Suppressor macrophage (primary cell): ENCODE measurements at regions not wholly inside any gene's neighbourhood (a gene's known extent, or its start where the extent isn't known, plus 50 kb on each side); places are given as distances from the start of the nearest gene placed in this dataset.

Experiments used
- DNase-seq, 4 experiments: peaks; one replicate each; pipeline ENCODE4 v3.0.0-alpha.2; 2020 to 2022

DNA sequence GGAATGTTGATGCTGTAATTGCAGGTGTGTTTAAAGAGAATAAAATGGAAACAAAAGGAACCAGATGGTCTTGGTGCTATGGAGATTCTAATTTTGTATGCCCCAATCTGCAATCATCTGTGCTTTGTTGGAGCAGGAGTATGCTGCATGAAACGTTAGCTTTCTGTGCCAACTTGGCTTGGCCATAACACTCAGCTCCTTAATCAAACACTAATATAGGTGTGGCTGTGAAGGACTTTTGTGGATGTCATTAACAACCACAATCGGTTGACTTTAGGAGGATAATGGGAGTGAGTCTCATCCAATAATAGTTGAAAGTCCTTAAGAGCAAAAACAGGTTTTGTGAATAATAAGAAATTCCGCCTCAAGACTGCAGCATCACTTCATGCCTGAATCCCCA is 399.2 kb downstream of the NLGN4X start:
- DNase-seq: no peak

DNA sequence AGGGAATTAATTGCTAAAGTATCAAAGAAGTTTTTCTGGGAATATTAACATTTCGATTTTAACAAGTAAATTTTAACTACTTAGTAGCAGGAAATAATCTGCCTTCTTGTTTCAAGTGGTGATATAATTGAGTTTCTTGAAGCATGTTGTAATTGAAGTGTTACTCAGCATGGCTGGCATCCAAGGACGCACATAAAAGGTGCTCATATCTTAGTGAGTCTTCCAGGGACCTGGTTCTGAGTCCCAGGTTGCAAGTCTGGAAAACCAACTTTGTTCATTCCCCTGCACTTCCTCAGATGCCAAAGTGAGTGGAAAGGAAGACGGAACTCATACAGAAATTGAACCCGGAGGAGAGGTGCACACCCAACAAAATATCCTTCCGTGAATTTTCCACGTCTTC is 399.6 kb downstream of the NLGN4X start:
- DNase-seq: no peak

DNA sequence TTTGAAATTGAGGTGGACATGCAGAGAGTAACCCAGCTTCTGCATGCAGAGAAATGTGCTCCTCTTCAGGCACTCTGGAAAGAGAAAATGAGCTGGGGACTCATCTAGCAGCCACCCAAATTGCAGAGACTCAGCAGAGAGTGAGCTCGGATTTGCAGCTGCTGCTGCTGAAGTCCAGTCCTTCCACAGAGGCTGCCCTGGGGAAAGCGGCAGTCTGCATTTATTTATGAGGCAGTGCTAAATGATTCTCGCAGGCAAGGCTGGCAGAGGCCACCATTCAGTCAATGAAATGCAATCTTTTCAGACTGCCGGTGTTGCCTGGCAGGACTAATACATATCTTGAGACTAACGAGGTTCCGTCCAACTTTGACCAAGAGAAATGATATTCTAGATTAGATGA is 404.8 kb downstream of the NLGN4X start:
- DNase-seq: no peak

DNA sequence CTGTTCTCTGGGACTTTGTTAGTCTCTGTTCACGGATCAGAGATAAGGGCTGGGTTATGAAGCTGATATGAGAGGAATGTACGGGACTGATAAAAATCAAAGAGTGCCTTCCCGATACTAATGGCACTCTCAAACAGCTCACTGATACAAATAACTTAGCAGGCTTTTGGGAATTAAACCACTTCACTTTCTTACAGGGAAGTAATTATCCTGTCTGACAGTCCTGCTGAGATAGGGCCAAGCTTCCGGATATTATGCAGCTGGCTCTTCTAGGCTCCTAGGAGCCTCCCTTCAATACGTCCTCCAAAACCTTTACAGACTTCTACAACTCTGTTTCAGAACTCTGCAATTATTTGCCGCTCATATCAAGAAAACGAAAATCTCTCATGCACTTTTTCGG is 418.0 kb downstream of the NLGN4X start:
- DNase-seq: no peak

DNA sequence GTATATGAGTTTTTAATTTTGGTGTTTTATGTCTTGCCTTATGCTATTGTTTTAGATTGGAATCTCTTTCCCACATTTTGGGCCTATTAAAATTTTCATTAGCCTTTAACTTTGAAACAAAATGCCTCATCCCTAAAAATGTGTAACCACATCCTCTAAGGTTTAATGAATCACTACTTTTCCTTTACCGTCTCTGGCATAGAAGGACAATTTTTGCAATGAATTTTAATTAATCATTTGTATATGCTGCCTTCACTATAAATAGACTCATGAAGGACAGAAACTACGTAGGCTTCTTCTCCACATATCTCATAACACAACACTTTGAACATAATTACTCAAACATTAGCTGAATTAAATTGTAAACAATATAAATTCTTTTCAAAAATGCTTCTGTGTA is 421.5 kb downstream of the NLGN4X start:
- no peak for DNase-seq

DNA sequence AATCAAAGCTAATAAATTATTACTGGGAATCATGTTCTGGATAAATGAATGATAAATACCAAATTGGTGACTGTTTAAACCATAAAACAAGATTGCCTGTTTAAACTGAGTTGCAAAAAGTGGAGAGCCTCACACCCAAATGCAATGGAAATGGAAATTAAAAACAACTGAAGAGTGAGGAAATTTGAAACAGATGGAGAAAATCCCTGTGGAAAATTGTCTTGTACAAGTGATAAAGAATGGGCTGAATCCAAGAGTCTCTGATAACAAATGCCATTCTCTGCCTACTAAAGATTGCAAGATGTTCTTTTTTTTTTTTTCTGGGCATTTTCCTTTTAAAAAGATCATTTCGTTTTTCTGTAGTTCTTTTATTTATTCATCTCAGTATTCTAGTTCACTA is 426.3 kb downstream of the NLGN4X start:
- no peak for DNase-seq

DNA sequence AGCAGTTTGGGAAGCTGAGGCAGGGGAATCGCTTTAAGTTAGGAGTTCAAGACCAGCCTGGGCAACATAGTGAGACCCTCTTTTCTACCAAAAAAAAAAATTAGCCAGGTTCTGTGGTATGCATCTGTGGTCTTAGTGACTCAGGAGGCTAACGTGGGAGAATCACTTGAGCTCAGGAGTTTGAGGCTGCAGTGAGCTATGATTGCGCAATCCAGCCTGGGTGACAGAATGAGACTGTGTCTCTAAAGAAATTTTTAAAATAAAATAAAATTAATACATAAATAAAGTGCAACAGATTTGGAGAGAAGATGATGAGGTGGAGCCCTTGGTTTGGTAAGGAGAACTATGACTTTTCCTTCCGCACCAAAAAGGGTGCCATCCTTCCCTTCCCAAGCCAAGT is 436.9 kb downstream of the NLGN4X start:
- DNase-seq: no peak

DNA sequence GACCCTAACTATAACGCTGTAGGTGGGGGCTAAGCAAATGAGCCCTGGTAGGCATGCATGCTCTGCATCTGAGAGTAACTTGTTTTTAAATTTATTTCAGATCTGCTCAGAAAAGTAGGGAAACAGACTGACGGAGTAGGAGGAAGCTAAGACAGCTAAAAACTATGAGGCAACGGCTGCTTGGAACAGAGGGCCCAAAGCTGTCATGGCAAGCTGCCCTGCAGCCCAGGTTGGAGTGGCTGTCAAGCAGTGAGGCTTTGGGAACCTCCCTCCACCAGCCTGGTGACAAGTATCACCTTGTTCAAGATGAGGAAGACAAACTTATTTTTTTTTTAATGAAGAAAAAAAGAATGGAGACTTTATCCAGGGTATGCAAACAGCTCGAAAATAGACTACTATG is 439.8 kb downstream of the NLGN4X start:
- no peak for DNase-seq

DNA sequence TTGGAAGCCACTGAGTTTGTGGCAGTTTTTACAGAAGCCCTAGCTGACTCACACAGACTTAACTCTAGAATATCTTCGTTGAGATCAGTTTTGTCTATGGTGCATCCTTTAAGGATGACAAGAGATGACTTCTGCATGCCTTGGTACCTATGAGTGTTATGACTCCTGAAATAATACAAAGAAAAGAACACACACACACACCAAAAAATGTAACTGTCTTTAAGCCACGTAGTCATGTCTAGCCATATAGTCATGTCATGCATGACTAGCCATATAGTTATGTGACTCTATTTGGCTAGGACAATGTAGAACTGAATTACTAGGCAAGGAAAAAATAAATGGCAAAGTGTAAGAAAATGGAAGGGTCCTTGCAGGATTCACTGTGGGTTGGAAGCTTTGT is 447.8 kb downstream of the NLGN4X start:
- no peak for DNase-seq

DNA sequence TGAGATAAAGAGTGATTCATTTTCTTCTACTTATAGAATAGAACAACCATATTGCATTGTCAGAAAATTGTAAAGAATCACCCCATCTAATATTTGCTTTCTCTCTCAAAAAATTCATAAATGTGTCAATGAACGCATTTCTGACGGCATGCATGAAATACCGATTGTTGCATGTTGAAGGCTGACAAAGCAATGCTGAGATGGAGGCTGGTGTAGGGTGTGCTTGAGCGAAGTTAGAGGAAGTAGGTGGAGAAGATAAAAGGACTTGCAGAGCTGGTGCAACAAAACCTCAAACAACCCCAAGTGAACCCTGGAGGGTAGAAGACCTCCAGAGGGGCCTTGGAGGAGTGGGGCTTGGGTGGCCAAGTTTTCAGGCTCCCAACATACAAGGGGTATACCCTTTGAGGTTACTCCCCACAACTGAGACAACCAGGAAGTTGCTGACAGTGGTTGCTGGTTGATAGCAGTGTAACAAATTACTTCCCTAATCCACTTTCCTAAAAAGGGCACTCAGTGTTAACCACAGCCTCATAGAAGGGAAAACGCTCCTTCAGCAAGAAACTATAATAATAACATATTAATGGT is 452.7 kb downstream of the NLGN4X start:
- peak; percentile 41 to 77 (median 64) for DNase-seq

DNA sequence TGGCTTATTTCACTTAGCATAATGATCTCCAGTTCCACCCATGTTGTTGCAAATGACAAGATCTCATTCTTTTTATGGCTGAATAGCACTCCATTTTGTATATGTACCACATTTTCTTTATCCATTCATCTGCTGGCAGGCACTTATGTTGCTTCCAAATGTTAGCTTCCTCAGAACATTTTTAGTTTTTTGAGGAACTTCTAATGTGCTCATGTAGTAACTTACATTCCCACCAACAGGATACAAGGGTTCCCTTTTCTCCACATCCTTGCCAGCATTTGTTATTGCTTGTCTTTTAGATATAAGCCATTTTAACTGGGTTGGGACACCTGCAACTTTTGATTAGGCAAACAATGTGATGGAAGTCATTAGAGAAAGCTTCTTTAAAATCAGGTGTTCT is 454.2 kb downstream of the NLGN4X start:
- DNase-seq: peak; percentile 1 to 68 (median 30)

DNA sequence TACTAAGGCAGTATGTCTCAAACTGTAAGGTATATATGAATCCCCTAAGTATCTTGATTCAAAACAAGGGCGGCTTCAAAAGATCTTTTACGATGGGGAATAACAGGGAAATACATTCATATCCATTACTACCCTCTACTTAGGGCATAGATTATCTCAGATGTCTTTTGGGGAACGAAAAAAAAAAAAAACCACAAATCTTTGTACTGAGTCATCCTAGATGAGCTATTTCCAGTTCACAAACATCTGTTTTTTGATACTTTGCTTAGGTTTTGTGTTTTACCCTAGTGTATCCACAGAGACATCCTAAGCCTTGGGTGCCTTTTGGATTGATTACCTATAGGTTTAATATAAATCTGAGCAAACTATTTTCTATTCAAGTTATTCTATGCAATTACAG is 457.2 kb downstream of the NLGN4X start:
- DNase-seq: peak in 2 of 4 experiments; percentile 37 to 48

DNA sequence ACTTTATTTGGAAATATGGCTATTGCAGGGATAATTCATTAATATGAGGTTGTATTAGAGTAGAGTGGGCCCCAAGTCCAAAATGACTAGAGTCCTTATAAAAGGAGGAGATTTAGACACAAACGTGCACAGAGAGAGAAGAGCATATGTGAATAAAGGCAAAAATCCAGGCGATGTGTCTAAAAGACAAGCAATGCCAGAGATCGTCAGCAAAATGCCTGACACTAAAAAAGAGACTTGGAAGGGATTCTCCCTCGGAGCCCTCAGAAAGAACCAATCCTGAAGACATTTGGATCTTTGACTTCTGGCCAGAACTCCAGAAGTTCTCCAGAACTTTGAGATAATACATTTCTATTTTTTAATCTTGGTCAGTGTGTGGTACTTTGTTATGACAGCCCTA is 472.1 kb downstream of the NLGN4X start:
- DNase-seq: no peak

DNA sequence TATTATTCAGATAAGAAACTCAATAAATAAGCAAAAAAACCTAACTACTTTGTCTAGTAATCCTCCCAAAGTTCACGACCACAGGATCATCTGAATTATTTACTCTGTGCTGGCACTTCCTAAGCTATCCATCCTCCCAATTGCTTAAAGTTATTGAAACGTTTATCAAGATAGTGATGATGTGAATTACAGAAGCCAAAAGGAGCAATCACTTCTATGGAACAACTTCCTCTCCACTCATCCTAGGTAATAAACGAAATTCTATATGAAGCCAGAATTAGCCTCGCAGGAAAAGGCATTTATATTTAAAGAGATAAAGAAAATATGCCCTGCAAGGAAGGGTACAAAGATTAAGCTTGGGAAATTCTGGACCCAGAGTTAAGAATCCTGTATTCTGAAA is 475.4 kb downstream of the NLGN4X start:
- no peak for DNase-seq

DNA sequence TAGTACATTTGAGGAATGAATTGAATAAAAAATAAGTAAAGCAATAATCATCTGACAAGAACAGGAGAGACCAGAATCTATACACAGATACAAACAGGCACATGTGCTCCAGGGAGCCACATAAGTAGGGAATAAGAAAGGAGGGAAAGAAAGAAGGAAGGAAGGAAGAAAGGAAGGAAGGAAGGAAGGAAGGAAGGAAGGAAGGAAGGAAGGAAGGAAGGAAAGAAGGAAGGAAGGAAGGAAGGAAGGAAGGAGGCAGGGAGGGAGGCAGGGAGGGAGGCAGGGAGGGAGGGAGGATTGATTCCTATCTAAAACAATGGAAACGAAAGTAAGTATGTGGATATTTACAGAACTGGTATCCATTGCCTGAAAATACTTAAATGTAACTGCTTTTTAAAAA is 475.8 kb downstream of the NLGN4X start:
- no peak for DNase-seq

DNA sequence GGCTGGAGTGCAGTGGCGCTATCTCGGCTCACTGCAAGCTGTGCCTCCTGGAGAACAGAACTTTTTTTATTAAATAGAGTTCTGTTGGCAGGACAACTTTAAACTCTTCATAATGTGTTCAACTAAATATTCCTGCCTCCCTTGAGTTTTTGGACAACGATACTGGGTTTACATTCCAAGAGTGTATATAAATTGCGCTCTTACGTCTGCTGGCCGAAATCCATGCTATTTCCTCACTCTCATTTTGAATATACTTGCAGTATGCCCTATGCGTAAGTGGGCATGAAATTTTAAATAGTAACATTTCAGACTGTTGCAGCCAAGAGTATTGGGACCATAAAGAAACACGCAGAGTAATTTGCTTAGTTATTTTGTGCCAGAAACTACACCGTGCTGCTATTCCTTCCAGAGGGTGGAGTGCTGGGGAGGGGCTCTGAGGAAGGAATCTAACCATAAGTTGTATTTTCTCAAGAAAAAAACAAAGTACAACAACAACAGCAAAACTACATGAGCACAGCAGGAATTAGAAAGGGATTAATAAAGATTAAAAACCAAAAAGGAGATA is 480.0 kb downstream of the NLGN4X start:
- no peak for DNase-seq

DNA sequence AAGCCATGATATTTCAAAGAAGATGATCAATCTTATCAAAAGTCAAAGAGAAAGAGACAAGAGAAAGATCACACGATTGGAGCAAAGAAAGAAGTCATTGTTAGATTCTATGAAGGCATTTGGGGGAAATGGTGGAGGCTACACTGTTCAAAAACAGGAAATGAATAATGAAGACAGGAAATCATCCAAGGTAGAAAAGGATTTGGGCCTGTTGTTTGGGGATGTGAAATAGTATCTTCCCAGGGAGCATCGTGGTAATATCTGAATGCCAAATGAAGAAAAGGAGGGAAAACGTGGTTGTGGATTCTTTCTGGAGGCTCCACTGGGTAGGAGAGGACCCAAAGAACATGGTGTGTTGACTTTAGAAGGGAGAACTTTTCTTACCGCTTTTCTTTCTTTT is 482.4 kb downstream of the NLGN4X start:
- no peak for DNase-seq

DNA sequence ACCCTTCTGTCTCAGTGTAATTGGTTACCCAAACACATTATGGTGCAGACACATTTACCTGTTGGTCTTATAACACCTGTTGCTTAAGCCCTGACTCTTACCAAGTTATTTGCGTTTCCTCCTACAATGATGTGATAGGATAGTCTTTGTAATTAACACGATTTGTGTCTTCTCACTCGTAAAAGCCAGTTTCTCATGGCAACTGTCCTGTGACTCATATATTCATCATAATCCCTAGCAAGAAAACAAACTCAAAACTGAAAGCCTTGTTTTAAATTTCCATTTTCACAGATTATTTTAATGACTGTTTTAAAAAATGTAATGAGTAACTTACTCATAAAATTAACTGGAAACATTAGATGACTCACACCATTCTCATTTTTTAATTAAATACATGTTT is 495.2 kb downstream of the NLGN4X start:
- DNase-seq: no peak

DNA sequence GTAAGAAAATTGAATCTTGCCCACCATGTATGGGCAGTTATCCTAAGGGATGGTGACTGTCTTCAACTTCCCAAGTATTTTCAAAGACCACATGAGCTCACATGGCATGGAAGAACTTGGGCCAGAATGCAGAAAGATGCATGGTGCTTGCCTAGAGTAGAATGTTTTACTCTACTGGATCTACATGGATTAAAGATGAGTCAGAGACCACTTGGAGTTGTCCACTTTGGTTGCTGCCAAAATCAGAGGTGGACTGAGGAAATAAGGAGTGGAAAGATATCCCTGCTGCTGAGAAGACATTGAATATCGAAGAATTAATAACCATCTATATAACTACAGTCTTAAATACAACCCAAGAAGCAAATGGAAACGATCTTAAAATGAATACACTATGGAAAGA is 498.1 kb downstream of the NLGN4X start:
- DNase-seq: no peak

DNA sequence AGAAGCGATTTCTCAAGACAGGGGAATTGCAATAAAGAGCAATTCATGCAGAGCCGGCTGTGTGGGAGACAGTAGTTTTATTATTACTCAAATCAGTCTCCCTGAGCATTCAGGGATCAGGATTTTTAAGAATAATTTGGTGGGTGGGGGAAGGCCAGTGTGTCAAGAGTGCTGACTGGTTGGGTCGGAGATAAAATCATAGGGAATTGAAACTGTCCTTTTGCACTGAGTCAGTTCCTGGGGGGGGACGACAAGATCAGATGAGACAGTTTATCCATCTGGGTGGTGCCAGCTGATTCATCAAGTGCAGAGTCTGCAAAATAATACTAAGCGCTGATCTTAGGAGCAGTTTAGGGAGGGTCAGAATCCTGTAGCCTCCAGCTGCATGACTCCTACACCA is 502.4 kb downstream of the NLGN4X start:
- peak; percentile 64 to 84 (median 76) for DNase-seq

DNA sequence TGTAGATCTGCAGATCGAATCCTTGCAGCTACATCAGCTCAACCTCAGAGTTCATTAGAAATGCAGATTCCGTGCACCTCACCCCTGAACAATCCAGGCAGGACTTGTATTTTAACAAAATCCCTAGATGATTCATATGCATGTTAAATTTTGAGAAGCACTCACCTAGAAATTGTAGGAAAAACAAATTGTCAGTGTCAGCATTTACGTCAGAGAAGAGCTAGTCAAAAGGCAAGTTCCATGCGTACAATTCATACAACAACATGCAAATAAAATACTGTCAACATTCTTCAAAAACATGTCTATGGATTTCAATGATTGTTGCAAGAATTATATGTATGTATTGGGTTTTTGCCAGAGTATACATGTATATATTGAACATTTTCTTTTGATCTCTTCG is 504.5 kb downstream of the NLGN4X start:
- DNase-seq: no peak

DNA sequence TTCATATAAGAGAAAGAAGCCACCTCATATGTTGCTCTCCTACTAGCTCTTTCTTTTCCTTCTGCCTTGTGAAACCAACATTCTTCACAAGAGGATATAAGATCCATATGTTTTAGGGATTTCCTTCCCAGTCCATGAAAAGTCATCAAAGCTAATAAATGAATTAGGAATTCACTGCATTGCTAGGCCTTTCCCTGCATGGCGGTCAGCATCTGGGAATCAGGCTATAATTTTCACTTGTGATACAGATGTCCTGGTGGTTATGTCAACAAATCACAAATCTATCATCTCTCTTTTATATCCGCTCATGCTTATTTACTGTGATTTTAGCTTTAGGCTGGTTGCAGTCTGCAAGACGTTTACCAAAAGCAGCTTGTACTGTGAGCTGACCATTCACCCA is 510.0 kb downstream of the NLGN4X start:
- DNase-seq: no peak

DNA sequence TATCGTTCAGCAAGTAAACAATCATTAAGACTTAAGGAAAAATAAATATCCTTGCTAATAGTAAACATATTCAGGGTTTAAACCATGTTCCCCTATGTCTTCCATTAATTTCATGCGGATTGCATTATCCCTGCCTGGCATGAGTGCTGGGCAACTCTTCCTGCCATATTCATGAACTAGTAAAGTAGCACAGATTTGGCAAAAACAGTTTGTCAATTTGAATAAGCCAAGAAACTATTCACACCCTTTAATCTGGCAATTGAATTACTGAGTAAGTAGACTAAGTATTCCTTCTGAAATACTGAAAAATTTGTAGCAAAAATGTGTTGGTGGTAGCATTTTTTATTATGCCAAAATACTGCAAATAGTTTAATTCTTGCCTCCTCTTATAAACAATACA is 512.0 kb downstream of the NLGN4X start:
- no peak for DNase-seq

DNA sequence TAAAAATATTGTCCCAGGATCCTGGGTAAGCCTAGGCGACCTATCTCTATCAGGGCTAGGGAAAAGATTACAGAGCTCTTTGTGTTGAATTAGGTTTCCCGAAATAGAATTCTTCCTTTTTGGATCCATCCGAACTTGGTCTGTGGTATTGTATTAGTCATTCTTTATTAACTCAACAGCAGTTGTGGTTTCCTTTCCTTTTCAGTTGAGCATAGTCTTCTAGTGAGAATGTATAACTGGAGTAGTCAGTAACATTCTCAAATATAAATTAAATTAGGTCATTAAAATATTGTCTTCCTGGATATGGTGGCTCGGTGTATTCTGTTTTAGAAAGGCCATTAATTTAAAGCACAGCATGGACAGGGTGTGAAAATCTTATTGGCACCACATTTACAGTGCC is 520.4 kb downstream of the NLGN4X start:
- DNase-seq: peak in 2 of 4 experiments; percentile 20 to 21

DNA sequence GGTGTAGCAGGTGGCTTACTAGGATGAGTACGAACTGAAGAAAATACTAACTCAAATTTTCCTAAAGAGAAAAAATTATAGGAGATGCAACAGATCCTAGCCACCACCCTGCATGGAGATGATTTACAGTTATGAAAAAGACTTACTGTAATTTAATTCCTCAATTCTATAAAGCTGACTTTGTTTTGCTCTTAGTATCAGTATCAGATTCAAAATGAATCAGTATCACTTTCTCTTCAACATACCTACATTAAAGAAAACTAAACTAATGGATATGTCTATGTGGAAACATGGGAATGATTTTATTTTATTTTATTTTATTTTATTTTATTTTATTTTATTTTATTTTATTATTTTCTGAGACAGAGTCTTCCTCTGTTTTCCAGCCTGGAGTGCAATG is 525.8 kb downstream of the NLGN4X start:
- DNase-seq: no peak
